Uterus (tissue), 3 donors: ENCODE measurements at regions not wholly inside any gene's neighbourhood (a gene's known extent, or its start where the extent isn't known, plus 50 kb on each side); places are given as distances from the start of the nearest gene placed in this dataset.

Experiments used
- DNase-seq, 2 donors: peaks; one replicate each; pipeline ENCODE4 v3.0.0-alpha.2; 2019 to 2020
- H3K27ac ChIP-seq, 2 donors: fragments of 200-600 bp; sonication (generic); 1 replicate in 1 of 2; 2 replicates in 1 of 2; pipeline ENCODE4 v1.5.1; 2016 to 2018
- H3K27me3 ChIP-seq, 2 donors: fragments of 200-600 bp; sonication (generic); one replicate each; pipeline ENCODE4 v1.5.1; 2018 to 2019; ENCODE audit warnings: control low read depth in 1 of 2
- H3K36me3 ChIP-seq, 2 donors: fragments of 200-600 bp; sonication (generic); one replicate each; pipeline ENCODE4 v1.5.1; 2019; ENCODE audit warnings: control low read depth in 1 of 2
- H3K4me1 ChIP-seq, 2 donors: fragments of 200-600 bp; sonication (generic); one replicate each; pipeline ENCODE4 v1.5.1; 2018 to 2019; ENCODE audit warnings: control low read depth in 1 of 2
- H3K4me3 ChIP-seq, 2 donors: fragments of 200-600 bp; sonication (generic); 1 replicate in 1 of 2; 2 replicates in 1 of 2; pipeline ENCODE4 v1.5.1; 2018 to 2019; ENCODE audit warnings: mild to moderate bottlenecking in 1 of 2
- H3K9me3 ChIP-seq, 2 donors: fragments of 200-600 bp; sonication (generic); one replicate each; pipeline ENCODE4 v1.5.1; 2019; ENCODE audit warnings: control low read depth in 1 of 2
- CTCF ChIP-seq, 4 experiments: fragments of 200-600 bp in 2 of 4; fragments of 450-650 bp in 2 of 4; sonication (generic) in 2 of 4; IDR thresholded peaks; one replicate each; pipeline ENCODE4 v1.5.1; 2016 to 2019; ENCODE audit warnings: antibody characterized with exemption in 4 of 4, mild to moderate bottlenecking in 2 of 4, moderate library complexity in 1 of 4
- POLR2A ChIP-seq, 2 donors: fragments of 450-650 bp; IDR thresholded peaks; one replicate each; pipeline ENCODE4 v1.6.1; 2016; ENCODE audit warnings: antibody characterized with exemption in 2 of 2, mild to moderate bottlenecking in 1 of 2, moderate library complexity in 1 of 2
- intact Hi-C: fragments of 100-400 bp; cut with DNase I; formaldehyde crosslinking; loops from one replicate; pipeline ENCODE4 v1.15.1; 2023; ENCODE audit warnings: low total_unique reads
- donor health status: DM: yes; HTN: yes; CAD: no.

- Histone ChIP-seq H3K9me3 (no peaks in the 10 kb centered on the region), H3K4me3 (no peak overlapping the region), H3K27me3 (no peaks in the 10 kb centered on the region), H3K27ac (no peak overlapping the region), H3K4me1 (no peaks in the 10 kb centered on the region), H3K36me3 (no peaks in the 10 kb centered on the region)
- TF ChIP-seq POLR2A (IDR thresholded peaks at IDR 0.05) (no peak), CTCF (IDR thresholded peaks at IDR 0.05) (no peak)
- intact Hi-C loops, result no loop called here
- DNase-seq, result no peak
These were observed 540.2 kb upstream of the TMEM132C start for GRCh38 chr12:127726671-127727315.

- intact Hi-C loops, result no loop called here
These were observed 538.7 kb upstream of the TMEM132C start for GRCh38 chr12:127728285-127728684.

GRCh38 chr12:127728729-127729128 lies 538.2 kb upstream of the TMEM132C start:
- DNase-seq, result no peak
- TF ChIP-seq POLR2A (IDR thresholded peaks at IDR 0.05) (no peak), CTCF (IDR thresholded peaks at IDR 0.05) (no peak)
- Histone ChIP-seq H3K27me3 (no peaks in the 10 kb centered on the region), H3K4me3 (no peak overlapping the region), H3K4me1 (no peaks in the 10 kb centered on the region), H3K9me3 (no peaks in the 10 kb centered on the region), H3K36me3 (no peaks in the 10 kb centered on the region), H3K27ac (no peak overlapping the region)
- intact Hi-C loops, result no loop called here

More at GRCh38 chr12:127728285-127728684, 538.7 kb upstream of the TMEM132C start:
- DNase-seq, result no peak
- Histone ChIP-seq H3K4me1 (no peaks in the 10 kb centered on the region), H3K9me3 (no peaks in the 10 kb centered on the region), H3K36me3 (no peaks in the 10 kb centered on the region), H3K27ac (no peak overlapping the region), H3K27me3 (no peaks in the 10 kb centered on the region), H3K4me3 (no peak overlapping the region)
- TF ChIP-seq CTCF (IDR thresholded peaks at IDR 0.05) (no peak), POLR2A (IDR thresholded peaks at IDR 0.05) (no peak)

GRCh38 chr12:127729381-127729780 lies 537.6 kb upstream of the TMEM132C start:
- intact Hi-C loops, result no loop called here
- Histone ChIP-seq H3K4me3 (no peak overlapping the region), H3K27ac (no peak overlapping the region), H3K4me1 (no peaks in the 10 kb centered on the region), H3K27me3 (no peaks in the 10 kb centered on the region), H3K9me3 (no peaks in the 10 kb centered on the region), H3K36me3 (no peaks in the 10 kb centered on the region)
- DNase-seq, result no peak
- TF ChIP-seq CTCF (IDR thresholded peaks at IDR 0.05) (no peak), POLR2A (IDR thresholded peaks at IDR 0.05) (no peak)

GRCh38 chr12:127731657-127732056 lies 535.3 kb upstream of the TMEM132C start:
- no peaks in the 10 kb centered on the region for H3K9me3 ChIP-seq
- no peaks in the 10 kb centered on the region for H3K4me1 ChIP-seq
- no peak overlapping the region for H3K4me3 ChIP-seq
- intact Hi-C loops, result no loop called here
- no peaks in the 10 kb centered on the region for H3K27me3 ChIP-seq
- DNase-seq, result no peak
- no peaks in the 10 kb centered on the region for H3K36me3 ChIP-seq
- TF ChIP-seq CTCF (IDR thresholded peaks at IDR 0.05) (no peak), POLR2A (IDR thresholded peaks at IDR 0.05) (no peak)
- no peak overlapping the region for H3K27ac ChIP-seq
